Endothelial cell of umbilical vein (primary cell): ENCODE measurements at regions not wholly inside any gene's neighbourhood (a gene's known extent, or its start where the extent isn't known, plus 50 kb on each side); places are given as distances from the start of the nearest gene placed in this dataset.

Experiments used
- BruUV-seq: library from RNA; stranded (reverse); fragments of 400-500 nt; replicated peaks from 2 replicates; lab custom pipeline; 2021; lab: Mats Ljungman, UMichigan
- CTCF ChIA-PET: fragments of 300-600, 350-600 bp; sonication (Branson Sonifier 250); formaldehyde crosslinking; loops from one replicate; lab custom pipeline; 2021; ENCODE audit warnings: antibody characterized with exemption, inconsistent platforms; lab: Charles Lee
- POLR2A ChIA-PET: fragments of 300-600, 350-600 bp; sonication (Branson Sonifier 250); formaldehyde crosslinking; loops from one replicate; lab custom pipeline; 2021; ENCODE audit warnings: antibody characterized with exemption, inconsistent platforms; lab: Charles Lee
- DNase-seq: peaks from one replicate; pipeline ENCODE4 v3.0.0-alpha.2; 2011; ENCODE audit warnings: low read depth, low spot score
- FAIRE-seq: peaks from 2 replicates; lab custom pipeline; 2011; peaks lifted over from hg19 to GRCh38; lab: Jason Lieb, UNC
- H2AFZ ChIP-seq: 2 replicates; pipeline ENCODE4 v1.6.0; 2012; ENCODE audit warnings: low read depth, low read length, control low read depth, inconsistent platforms
- H3K27ac ChIP-seq: 2 replicates; pipeline ENCODE4 v1.5.1; 2011; ENCODE audit warnings: low read depth, mild to moderate bottlenecking, control low read depth, low read length, moderate library complexity; ENCODE audit not compliant: insufficient read depth
- H3K27me3 ChIP-seq, 2 experiments: 2 replicates each; pipeline versions ENCODE4 v1.6.0 to v1.6.1; 2011; ENCODE audit warnings: low read length in 2 of 2, mixed read lengths in 1 of 2; ENCODE audit not compliant: control insufficient read depth in 2 of 2, insufficient read depth in 2 of 2
- H3K36me3 ChIP-seq, 2 experiments: 2 replicates in 1 of 2; 3 replicates in 1 of 2; pipeline ENCODE4 v1.5.1; 2011; ENCODE audit warnings: low read length in 2 of 2, mild to moderate bottlenecking in 1 of 2, moderate library complexity in 1 of 2; ENCODE audit not compliant: control insufficient read depth in 2 of 2, insufficient read depth in 2 of 2; ENCODE audit errors: extremely low read depth in 1 of 2
- H3K4me1 ChIP-seq: 3 replicates; pipeline ENCODE4 v1.5.1; 2011; ENCODE audit warnings: mild to moderate bottlenecking, low read length; ENCODE audit not compliant: control insufficient read depth, insufficient read depth; ENCODE audit errors: extremely low read depth
- H3K4me2 ChIP-seq: 2 replicates; pipeline ENCODE4 v1.6.1; 2011; ENCODE audit warnings: low read length, control low read depth, mixed read lengths; ENCODE audit not compliant: insufficient read depth
- H3K4me3 ChIP-seq, 3 experiments: fragments of 200-600 bp in 1 of 3; sonication (generic), shearing (Covaris generic) in 1 of 3; replicated peaks in 1 of 3; 2 replicates each; pipeline ENCODE4 v1.5.1; 2011 to 2016; ENCODE audit warnings: control low read depth in 3 of 3, low read length in 3 of 3, mild to moderate bottlenecking in 2 of 3, inconsistent platforms in 1 of 3, low read depth in 1 of 3, moderate library complexity in 1 of 3; ENCODE audit not compliant: insufficient read depth in 1 of 3
- H3K79me2 ChIP-seq: 2 replicates; pipeline ENCODE4 v1.6.0; 2012; ENCODE audit warnings: low read length, inconsistent platforms; ENCODE audit not compliant: control insufficient read depth, insufficient read depth
- H3K9ac ChIP-seq: replicated peaks from 2 replicates; pipeline ENCODE3; 2011; ENCODE audit warnings: low read length, control low read depth; ENCODE audit not compliant: insufficient read depth; ENCODE audit errors: extremely low read depth
- H3K9me1 ChIP-seq: replicated peaks from 3 replicates; pipeline ENCODE4 v1.6.0; 2011; ENCODE audit warnings: mild to moderate bottlenecking, low read length; ENCODE audit not compliant: control insufficient read depth, insufficient read depth; ENCODE audit errors: extremely low read depth
- H3K9me3 ChIP-seq: replicated peaks from 2 replicates; pipeline ENCODE4 v1.5.1; 2012; ENCODE audit warnings: low read length, inconsistent platforms; ENCODE audit not compliant: control insufficient read depth, insufficient read depth
- H4K20me1 ChIP-seq: replicated peaks from 2 replicates; pipeline ENCODE3; 2011; ENCODE audit warnings: mild to moderate bottlenecking, low read length; ENCODE audit not compliant: control insufficient read depth, insufficient read depth; ENCODE audit errors: extremely low read depth
- EZH2 ChIP-seq: IDR thresholded peaks from 2 replicates; pipeline ENCODE4 v1.6.1; 2012; ENCODE audit warnings: borderline replicate concordance, low read depth, mild to moderate bottlenecking, moderate library complexity, low read length, inconsistent platforms; ENCODE audit not compliant: severe bottlenecking
- FOS ChIP-seq: IDR thresholded peaks from 2 replicates; pipeline ENCODE4 v1.6.1; 2011; ENCODE audit warnings: mild to moderate bottlenecking, low read length, moderate library complexity, borderline replicate concordance; ENCODE audit not compliant: insufficient read depth
- GATA2 ChIP-seq: IDR thresholded peaks from 2 replicates; pipeline ENCODE4 v1.7.0; 2011; ENCODE audit warnings: low read depth, mild to moderate bottlenecking, moderate library complexity, mixed read lengths, low read length; ENCODE audit not compliant: insufficient read length, insufficient read depth
- JUN ChIP-seq: IDR thresholded peaks from 2 replicates; pipeline ENCODE4 v1.6.1; 2011; ENCODE audit warnings: borderline replicate concordance, low read depth; ENCODE audit not compliant: insufficient read length, insufficient read depth
- MYC ChIP-seq: IDR thresholded peaks from one replicate; pipeline ENCODE4 v1.6.1; 2011; ENCODE audit warnings: mild to moderate bottlenecking, low read depth, low read length
- POLR2A ChIP-seq: IDR thresholded peaks from 2 replicates; pipeline ENCODE4 v1.6.1; 2012; ENCODE audit warnings: low read depth, mild to moderate bottlenecking, control low read depth, low read length
- POLR2AphosphoS5 ChIP-seq: IDR thresholded peaks from 2 replicates; pipeline ENCODE4 v1.6.1; 2012; ENCODE audit warnings: low read depth, mild to moderate bottlenecking, control low read depth, low read length, moderate library complexity; ENCODE audit not compliant: insufficient read depth
- dilution Hi-C: fragments of 300-500 bp; cut with MboI; formaldehyde crosslinking; loops from one replicate; pipeline ENCODE4 v1.15.0; 2019; ENCODE audit warnings: low sequenced_read_pairs; ENCODE audit not compliant: extremely low pct_ligation_motif_present
- intact Hi-C: fragments of 100-400 bp; cut with micrococcal nuclease; formaldehyde crosslinking; loops from one replicate; pipeline ENCODE4 v1.10.0; 2022
- TF ChIP-seq, protein P1 (sequence below), 2 donors: IDR thresholded peaks; 1 replicate in 1 of 2; 2 replicates in 1 of 2; pipeline ENCODE4 v1.5.1; 2011; ENCODE audit warnings: low read length in 2 of 2, mild to moderate bottlenecking in 2 of 2, moderate library complexity in 2 of 2, control low read depth in 1 of 2, inconsistent platforms in 1 of 2, low read depth in 1 of 2; ENCODE audit not compliant: insufficient read depth in 1 of 2; ENCODE audit errors: extremely low read depth in 1 of 2
- TF ChIP-seq, protein P2 (sequence below): IDR thresholded peaks from 2 replicates; pipeline ENCODE4 v1.6.1; 2011; ENCODE audit not compliant: insufficient read depth, insufficient read length

DNA sequence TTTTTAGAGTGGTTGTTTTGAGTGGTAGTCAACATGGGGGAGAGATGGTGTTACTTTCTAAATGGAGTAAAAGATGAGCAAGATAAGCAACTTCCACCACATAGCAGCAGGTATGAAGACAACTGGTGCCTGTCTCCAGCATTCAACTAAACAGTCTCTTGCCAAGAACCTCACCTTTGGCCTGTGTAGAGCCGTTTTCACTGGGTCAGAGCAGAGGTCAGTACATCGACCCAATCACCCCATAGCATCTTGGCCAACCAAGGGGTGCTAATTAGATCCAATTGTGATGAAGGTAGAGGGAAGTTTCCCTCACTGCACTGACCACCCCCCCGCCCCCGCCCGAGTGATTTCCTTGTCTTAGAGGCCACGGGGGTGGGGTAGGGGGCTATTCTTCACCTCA lies 188.2 kb downstream of the BLID start:
- TF ChIP-seq, protein P1, sequence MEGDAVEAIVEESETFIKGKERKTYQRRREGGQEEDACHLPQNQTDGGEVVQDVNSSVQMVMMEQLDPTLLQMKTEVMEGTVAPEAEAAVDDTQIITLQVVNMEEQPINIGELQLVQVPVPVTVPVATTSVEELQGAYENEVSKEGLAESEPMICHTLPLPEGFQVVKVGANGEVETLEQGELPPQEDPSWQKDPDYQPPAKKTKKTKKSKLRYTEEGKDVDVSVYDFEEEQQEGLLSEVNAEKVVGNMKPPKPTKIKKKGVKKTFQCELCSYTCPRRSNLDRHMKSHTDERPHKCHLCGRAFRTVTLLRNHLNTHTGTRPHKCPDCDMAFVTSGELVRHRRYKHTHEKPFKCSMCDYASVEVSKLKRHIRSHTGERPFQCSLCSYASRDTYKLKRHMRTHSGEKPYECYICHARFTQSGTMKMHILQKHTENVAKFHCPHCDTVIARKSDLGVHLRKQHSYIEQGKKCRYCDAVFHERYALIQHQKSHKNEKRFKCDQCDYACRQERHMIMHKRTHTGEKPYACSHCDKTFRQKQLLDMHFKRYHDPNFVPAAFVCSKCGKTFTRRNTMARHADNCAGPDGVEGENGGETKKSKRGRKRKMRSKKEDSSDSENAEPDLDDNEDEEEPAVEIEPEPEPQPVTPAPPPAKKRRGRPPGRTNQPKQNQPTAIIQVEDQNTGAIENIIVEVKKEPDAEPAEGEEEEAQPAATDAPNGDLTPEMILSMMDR (IDR thresholded peaks at IDR 0.05; ENCODE audit: extremely low read depth in 1 of 2, insufficient read depth in 1 of 2, low read depth in 1 of 2, low read length in 2 of 2): no peak
- TF ChIP-seq EZH2 (no peak), POLR2A (no peak), GATA2 (no peak), MYC (no peak), FOS (no peak), JUN (no peak), POLR2AphosphoS5 (no peak)
- TF ChIP-seq, protein P2, sequence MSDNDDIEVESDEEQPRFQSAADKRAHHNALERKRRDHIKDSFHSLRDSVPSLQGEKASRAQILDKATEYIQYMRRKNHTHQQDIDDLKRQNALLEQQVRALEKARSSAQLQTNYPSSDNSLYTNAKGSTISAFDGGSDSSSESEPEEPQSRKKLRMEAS: no peak
- POLR2A ChIA-PET: no interaction called here
- no peak for DNase-seq
- intact Hi-C loops (loop anchor here (2.0 to 5.0 kb wide), 2 partner anchors 35 to 150 kb away; no protein-coding TSS in a partner anchor), dilution Hi-C loops (no loop called here)
- CTCF ChIA-PET: no interaction called here
- H3K27ac ChIP-seq: no peak overlapping the region
- no peak for FAIRE-seq
- no peaks in the 10 kb centered on the region for H3K79me2 ChIP-seq
- H3K4me2 ChIP-seq: no peak overlapping the region
- no peaks in the 10 kb centered on the region for H3K36me3 ChIP-seq
- peaks cover 8% of the 10 kb centered on the region for H3K4me1 ChIP-seq
- H3K4me3 ChIP-seq: no peak overlapping the region
- no peaks in the 10 kb centered on the region for H3K9me3 ChIP-seq
- H3K9me1 ChIP-seq: no peaks in the 10 kb centered on the region
- BruUV-seq: no TSS peak
- H3K9ac ChIP-seq: no peak overlapping the region
- H2AFZ ChIP-seq: no peak overlapping the region
- H4K20me1 ChIP-seq: no peaks in the 10 kb centered on the region
- H3K27me3 ChIP-seq: peaks cover 2 to 3% of the 10 kb centered on the region in 2 experiments
